T-helper 1 cell treated with Interleukin-12 subunit alpha and Interleukin-12 subunit beta and Interleukin-4 antibody, amounts not matched to agents 30 μg/mL and 1 μg/mL, for 36 hours (primary cell): ENCODE measurements at regions not wholly inside any gene's neighbourhood (a gene's known extent, or its start where the extent isn't known, plus 50 kb on each side); places are given as distances from the start of the nearest gene placed in this dataset.

ENCODE experiments used
- H3K27ac Mint-ChIP-seq: one replicate; pipeline ENCODE4 v1.8.0; 2021; ENCODE audit warnings: mild to moderate bottlenecking, mixed read lengths
- H3K27me3 Mint-ChIP-seq: one replicate; pipeline ENCODE4 v1.8.0; 2021; ENCODE audit warnings: low read depth, mixed read lengths
- H3K36me3 Mint-ChIP-seq: one replicate; pipeline ENCODE4 v1.8.0; 2021; ENCODE audit warnings: low read depth, mixed read lengths
- H3K4me1 Mint-ChIP-seq: one replicate; pipeline ENCODE4 v1.8.0; 2021; ENCODE audit warnings: low read depth, mixed read lengths
- H3K4me3 Mint-ChIP-seq: one replicate; pipeline ENCODE4 v1.8.0; 2021; ENCODE audit warnings: mild to moderate bottlenecking, moderate library complexity, mixed read lengths
- H3K9me3 Mint-ChIP-seq: one replicate; pipeline ENCODE4 v1.8.0; 2021; ENCODE audit warnings: mixed read lengths

DNA sequence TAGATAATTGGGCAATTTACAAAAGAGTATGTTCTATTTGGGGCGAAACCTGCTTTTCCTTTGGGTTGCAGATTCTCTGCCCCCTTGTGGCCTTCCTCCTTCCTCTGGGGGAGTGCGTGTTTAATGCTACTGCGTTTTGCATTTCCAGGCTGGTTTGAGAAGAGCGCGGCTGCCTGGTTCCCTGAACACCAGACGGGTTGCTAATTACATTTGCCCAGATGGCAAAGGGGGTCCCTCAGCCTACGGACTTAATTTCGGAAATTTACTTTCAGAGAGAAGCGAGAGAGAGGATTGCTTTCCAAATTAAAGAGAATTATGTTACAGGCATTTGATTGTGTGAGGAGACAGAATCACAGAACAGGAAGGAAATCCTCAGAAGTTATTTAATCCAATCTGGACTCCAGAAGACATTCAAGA, 91.9 kb upstream of the JAZF1 start:
- Mint-ChIP-seq H3K36me3 (no peaks in the 10 kb centered on the region), H3K4me1 (peaks cover 2% of the 10 kb centered on the region), H3K4me3 (no peak overlapping the region), H3K9me3 (peaks cover 9% of the 10 kb centered on the region), H3K27ac (no peak overlapping the region), H3K27me3 (peaks cover 27% of the 10 kb centered on the region)

DNA sequence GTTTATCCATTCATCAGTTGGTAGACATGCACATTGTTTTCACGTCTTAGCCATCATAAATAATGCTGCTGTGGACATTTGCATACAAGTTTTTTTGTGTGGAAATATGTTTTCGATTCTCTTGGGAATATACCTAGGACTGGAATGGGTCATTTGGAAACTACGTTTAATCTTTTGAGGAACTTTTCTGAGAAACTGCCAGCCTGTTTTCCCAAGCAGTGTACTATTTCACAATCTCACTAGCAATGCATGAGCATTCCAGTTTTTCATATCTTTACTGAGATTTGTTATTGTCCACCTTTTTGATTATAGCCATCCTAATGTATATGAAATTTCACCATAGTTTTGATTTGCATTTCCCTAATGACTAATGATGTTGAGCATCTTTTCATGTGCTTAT, 95.7 kb upstream of the JAZF1 start:
- Mint-ChIP-seq H3K27ac (no peak overlapping the region), H3K4me3 (no peak overlapping the region), H3K9me3 (peaks cover 9% of the 10 kb centered on the region), H3K36me3 (no peaks in the 10 kb centered on the region), H3K27me3 (peaks cover 16% of the 10 kb centered on the region), H3K4me1 (peaks cover 2% of the 10 kb centered on the region)

DNA sequence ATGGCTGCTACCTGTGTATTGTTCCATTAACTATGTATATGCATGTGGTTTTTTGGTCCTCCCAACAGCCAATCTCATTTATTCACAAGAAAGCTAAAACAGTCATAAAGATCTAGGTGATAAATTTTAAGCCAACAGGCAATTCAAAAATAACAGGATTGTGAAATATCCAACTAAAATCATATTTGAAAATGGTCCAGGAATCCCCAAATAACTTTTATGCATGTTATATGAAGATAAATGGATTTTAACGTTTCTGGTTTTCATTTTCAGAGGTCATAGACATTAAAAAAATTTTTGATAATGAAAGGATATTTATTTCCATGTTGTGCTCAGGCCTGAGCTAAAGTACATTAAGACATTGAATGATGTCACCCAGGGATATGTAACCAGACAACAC, 96.8 kb upstream of the JAZF1 start:
- Mint-ChIP-seq H3K36me3 (no peaks in the 10 kb centered on the region), H3K4me3 (no peak overlapping the region), H3K27me3 (peaks cover 9% of the 10 kb centered on the region), H3K27ac (no peak overlapping the region), H3K9me3 (peaks cover 7% of the 10 kb centered on the region), H3K4me1 (peaks cover 2% of the 10 kb centered on the region)

DNA sequence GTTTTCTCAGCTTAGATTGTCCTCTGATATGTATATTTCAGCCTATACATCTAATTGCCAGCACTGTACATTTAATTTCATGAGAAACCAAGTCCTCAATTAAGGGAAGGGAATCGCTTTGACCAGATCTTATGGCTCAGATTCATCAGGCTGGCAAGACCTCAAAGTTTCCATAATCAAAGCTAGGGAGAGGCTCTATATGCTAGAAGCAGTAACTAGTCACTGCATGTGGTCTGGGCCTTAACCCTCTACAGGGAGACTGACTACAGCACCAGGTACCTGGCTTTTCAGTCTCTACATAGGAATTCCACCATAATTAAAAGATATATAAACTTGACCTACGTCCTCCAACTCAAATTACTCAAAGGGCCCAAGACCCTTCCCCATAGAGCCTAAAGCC, 97.4 kb upstream of the JAZF1 start:
- Mint-ChIP-seq H3K36me3 (no peaks in the 10 kb centered on the region), H3K4me1 (no peaks in the 10 kb centered on the region), H3K9me3 (peaks cover 5% of the 10 kb centered on the region), H3K27ac (no peak overlapping the region), H3K27me3 (peaks cover 6% of the 10 kb centered on the region), H3K4me3 (no peak overlapping the region)

DNA sequence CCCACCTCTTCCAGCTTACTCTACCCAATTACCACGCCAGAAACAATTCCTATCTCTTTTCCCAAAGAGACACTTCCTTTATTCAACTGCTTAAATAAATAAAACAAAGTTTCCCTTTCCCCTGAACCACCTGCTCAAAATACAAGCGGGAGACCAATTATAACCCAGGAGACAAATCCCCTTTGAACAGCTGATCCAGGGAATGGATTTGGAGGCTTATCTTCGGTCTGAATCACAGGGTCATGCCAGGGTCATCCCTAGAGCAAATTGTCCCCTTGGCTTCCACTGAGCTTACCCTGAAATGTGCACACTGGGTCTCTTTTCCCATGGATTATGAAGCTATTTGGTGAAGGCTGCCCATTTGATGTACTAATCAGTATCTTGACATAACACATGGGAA, 99.9 kb upstream of the JAZF1 start:
- Mint-ChIP-seq H3K9me3 (no peaks in the 10 kb centered on the region), H3K27ac (no peak overlapping the region), H3K4me1 (no peaks in the 10 kb centered on the region), H3K27me3 (peaks cover 6% of the 10 kb centered on the region), H3K36me3 (no peaks in the 10 kb centered on the region), H3K4me3 (no peak overlapping the region)

DNA sequence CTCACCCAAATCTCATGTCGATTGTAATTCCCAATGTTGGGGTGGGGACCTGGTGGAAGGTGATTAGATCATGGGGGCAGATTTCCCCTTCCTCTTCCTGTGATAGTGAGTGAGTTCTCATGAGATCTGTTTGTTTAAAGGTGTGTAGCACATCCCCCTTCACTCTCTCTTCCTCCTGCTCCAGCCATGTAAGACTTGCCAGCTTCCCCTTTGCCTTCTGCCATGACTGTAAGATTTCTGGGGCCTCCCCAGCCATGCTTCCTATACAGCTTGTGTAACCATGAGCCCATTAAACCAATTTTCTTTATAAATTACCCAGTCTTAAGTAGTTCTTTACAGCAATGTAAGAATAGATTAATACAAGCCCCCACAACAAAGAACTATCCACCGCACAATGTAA, 109.9 kb upstream of the JAZF1 start:
- Mint-ChIP-seq H3K4me1 (no peaks in the 10 kb centered on the region), H3K4me3 (no peak overlapping the region), H3K9me3 (peaks cover 6% of the 10 kb centered on the region), H3K36me3 (no peaks in the 10 kb centered on the region), H3K27ac (no peak overlapping the region), H3K27me3 (peaks cover 31% of the 10 kb centered on the region)

DNA sequence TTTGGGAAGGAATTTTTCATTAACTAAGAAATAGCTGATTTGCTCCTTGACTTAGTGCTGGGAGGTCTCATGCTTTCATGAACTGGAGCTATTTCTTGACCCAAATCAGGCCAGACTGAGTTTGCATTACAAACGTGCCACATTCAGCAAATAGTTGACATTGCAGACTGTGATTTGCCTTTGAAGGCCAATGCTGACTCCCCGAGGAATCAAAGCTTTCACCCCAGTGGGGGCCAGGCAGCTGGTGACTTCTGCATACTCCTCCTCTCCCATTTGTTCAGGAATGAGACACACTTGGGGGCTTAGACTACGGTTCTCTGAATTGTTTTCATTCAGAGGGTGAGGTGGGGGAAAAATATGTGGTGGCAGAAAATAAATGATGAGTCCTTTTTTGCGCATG, 111.0 kb upstream of the JAZF1 start:
- peaks cover 39% of the 10 kb centered on the region for H3K27me3 Mint-ChIP-seq
- no peak overlapping the region for H3K27ac Mint-ChIP-seq
- no peaks in the 10 kb centered on the region for H3K4me1 Mint-ChIP-seq
- peaks cover 6% of the 10 kb centered on the region for H3K9me3 Mint-ChIP-seq
- no peaks in the 10 kb centered on the region for H3K36me3 Mint-ChIP-seq
- H3K4me3 Mint-ChIP-seq, result no peak overlapping the region

DNA sequence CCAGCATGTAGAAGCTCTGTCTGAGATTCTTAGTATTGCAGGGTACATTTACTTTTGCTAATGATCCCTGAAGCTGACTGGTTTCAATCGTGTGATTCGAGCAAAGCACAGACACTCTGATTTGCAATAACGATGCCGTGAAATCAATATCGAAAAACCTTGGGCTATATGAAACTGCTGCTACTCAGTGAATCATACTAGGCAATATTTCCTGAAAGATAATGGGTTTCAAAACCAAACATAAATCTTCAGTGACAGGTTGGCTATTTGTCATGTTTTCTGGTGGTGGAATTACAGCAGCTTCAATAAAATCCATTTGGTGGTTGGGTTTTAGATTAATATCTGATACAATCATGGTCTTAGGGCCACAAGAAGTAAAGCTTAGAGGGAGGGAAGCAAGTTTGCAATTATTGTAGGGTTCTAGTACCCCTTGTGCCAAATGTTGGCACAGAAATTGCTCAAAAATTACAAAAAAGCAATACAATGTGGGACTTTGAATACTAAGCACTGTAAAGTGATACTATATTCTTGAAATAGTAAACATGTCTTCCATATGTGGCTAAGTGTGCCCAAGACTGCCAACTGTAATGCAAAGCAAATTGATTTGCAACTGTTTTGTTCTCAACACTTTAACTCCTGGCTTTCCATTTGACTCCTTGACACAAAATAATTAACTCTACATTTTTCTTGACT, 112.4 kb upstream of the JAZF1 start:
- peaks cover 39% of the 10 kb centered on the region for H3K27me3 Mint-ChIP-seq
- peaks cover 6% of the 10 kb centered on the region for H3K9me3 Mint-ChIP-seq
- no peaks in the 10 kb centered on the region for H3K36me3 Mint-ChIP-seq
- H3K27ac Mint-ChIP-seq, result no peak overlapping the region
- no peaks in the 10 kb centered on the region for H3K4me1 Mint-ChIP-seq
- H3K4me3 Mint-ChIP-seq, result no peak overlapping the region

DNA sequence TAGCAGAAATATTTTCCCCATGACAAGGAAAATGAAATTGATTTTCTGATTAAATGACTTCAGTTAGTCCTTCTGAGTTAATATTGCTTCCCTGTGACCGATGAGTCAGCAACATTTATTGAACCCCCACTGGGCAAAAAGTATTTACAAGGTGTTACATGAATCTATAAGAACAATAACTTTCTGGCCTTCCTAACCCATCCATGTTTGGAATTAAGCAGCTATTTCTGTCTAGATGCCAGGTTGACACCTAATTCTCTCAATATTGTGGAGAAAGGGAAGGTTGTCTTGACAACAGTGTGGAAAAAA, 112.9 kb upstream of the JAZF1 start:
- H3K4me1 Mint-ChIP-seq, result no peaks in the 10 kb centered on the region
- no peak overlapping the region for H3K27ac Mint-ChIP-seq
- H3K36me3 Mint-ChIP-seq, result no peaks in the 10 kb centered on the region
- H3K27me3 Mint-ChIP-seq, result peaks cover 39% of the 10 kb centered on the region
- peaks cover 6% of the 10 kb centered on the region for H3K9me3 Mint-ChIP-seq
- no peak overlapping the region for H3K4me3 Mint-ChIP-seq

DNA sequence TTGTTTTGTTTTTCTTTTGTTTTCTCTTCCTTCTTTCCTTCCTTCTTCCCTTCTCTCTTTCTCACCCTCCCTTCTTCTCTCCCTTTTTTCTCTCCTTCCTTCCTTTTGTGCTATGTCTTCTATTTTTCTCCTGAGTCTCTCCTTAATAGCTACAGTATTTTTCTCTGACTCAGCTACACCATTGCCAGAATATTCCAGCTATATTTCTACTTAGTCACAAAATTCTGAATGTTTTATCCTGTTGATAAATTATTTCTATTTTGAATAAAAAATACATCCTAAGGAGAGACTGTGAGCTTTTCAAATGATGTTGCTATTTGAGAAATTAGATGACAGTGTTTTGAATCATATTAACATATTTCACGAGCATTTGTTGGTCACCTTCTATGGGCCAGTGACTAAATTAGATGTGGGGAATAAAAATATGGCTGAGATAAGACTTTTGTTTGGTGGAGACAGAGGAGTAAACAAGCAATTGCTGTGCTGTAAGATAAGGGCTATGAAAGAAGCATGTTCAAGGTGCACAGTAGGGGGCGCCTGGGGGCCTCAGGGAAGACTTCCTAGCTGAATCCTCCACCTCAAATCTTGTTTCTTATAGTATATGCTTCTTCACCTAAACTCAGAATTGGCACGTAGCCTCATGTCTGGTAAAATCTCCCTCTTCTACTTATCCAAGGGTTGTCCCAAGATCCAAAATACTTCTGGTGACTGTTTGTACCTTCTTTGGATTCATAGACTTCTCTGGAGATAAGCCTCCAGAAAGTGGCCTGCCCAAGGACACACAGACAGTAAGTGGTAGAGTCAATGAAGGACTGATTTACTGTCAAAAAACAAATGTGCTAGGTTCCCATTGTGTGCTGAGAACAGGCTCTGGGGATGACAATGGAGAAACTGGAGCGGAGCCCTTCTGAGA, 115.5 kb upstream of the CREB5 start:
- no peaks in the 10 kb centered on the region for H3K9me3 Mint-ChIP-seq
- H3K36me3 Mint-ChIP-seq, result no peaks in the 10 kb centered on the region
- no peaks in the 10 kb centered on the region for H3K4me1 Mint-ChIP-seq
- H3K27me3 Mint-ChIP-seq, result peaks cover 25% of the 10 kb centered on the region
- no peak overlapping the region for H3K27ac Mint-ChIP-seq
- no peak overlapping the region for H3K4me3 Mint-ChIP-seq

DNA sequence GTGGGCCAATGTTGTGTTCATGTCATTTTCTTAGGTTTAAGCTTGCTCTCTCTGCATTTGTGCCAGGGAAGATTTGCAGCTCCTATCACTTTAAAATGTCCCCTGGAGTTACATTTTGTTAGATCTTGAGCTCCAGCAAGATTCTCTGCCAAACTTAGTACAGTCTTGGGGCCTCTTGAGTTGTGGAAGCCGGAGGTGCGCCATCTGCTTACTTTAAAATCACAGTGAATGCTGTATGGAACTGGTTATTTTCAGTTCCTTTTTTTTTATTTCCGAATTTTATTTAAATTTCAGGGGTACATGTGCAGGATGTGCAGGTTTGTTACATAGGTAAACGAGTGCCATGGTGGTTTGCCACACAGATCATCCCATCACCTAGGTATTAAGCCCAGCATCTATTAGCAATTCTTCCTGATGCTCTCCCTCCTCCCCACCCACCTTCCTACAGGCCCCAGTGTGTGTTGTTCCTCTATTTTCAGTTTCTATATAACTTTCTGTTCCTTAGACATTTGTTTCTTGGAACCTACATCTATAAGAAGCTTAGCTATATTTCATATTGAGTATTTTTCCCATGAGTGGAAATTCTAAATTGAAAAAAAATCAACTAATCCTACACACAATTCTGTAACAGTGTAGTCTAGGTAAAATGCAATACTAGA, 114.4 kb upstream of the CREB5 start:
- H3K4me3 Mint-ChIP-seq, result no peak overlapping the region
- no peaks in the 10 kb centered on the region for H3K4me1 Mint-ChIP-seq
- H3K9me3 Mint-ChIP-seq, result no peaks in the 10 kb centered on the region
- peaks cover 18% of the 10 kb centered on the region for H3K27me3 Mint-ChIP-seq
- H3K36me3 Mint-ChIP-seq, result no peaks in the 10 kb centered on the region
- no peak overlapping the region for H3K27ac Mint-ChIP-seq

DNA sequence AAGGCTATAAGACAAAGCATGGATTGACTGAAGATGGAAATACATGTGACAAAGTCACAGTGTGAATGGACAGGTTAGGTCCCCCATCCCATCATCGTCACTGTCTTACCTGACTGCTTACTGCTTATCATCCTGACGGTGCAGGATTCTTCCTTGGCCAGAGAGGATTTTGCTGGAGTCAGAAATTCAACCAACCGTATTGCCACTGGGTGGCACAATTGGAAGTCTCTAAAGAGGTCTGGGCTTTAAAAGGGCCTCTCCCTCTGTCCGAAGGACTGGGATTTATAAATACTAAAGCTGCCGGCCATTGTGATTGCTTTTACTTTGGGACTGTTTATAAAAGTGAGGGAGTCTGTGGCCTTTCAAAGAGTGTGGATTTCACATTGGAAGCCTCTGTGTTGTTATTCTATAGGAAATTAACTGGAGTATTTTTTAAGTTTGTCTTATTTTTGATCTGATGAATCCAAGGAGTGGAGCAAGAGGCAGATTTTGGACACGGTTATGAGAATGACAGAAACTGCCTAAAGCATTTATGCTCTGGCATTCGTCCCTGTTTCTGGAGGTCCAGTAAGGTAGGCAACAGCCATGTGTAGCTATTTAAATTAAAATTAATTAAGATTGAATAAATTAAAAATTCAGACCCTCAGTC, 113.3 kb upstream of the CREB5 start:
- H3K27me3 Mint-ChIP-seq, result peaks cover 18% of the 10 kb centered on the region
- H3K36me3 Mint-ChIP-seq, result no peaks in the 10 kb centered on the region
- no peak overlapping the region for H3K27ac Mint-ChIP-seq
- no peak overlapping the region for H3K4me3 Mint-ChIP-seq
- H3K4me1 Mint-ChIP-seq, result no peaks in the 10 kb centered on the region
- no peaks in the 10 kb centered on the region for H3K9me3 Mint-ChIP-seq

DNA sequence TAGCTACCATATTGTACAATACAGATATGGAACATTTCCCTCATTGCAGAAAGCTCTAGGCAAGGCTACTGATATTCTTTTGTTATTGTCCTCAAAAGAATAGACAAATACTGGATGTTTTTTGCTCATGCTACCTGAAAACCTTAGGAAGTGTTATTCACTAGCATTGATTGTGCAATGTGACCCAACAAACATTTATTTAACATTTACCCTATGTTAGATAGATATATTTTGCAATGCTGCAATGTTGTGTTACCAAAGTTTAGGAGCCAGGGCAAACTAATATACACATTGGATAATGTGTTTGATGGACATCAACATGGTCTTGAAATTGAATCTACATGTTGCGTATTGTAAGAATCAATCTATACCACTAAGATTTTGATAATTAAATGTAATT, 112.8 kb upstream of the CREB5 start:
- Mint-ChIP-seq H3K27ac (no peak overlapping the region), H3K36me3 (no peaks in the 10 kb centered on the region), H3K9me3 (no peaks in the 10 kb centered on the region), H3K4me3 (no peak overlapping the region), H3K4me1 (no peaks in the 10 kb centered on the region), H3K27me3 (peaks cover 13% of the 10 kb centered on the region)

DNA sequence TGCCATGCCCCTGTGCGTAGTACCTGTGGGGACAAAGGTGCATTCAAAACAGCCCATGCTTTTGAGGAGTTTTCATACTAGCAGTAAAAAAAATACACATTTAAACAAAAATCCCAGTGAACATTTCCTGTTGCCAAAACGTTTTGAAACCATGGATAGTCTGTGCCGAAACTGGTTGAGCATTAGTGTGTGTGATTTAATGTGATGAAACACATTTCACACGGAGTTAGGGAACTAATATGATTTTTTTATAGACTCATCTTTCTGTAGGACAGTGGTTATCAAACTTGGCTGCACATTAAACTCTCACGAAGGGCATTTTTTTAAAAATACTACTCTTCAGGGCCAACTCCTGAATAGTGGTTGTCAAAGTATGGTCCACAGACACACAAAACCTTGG, 111.8 kb upstream of the CREB5 start:
- peaks cover 18% of the 10 kb centered on the region for H3K27me3 Mint-ChIP-seq
- no peak overlapping the region for H3K4me3 Mint-ChIP-seq
- no peaks in the 10 kb centered on the region for H3K9me3 Mint-ChIP-seq
- no peaks in the 10 kb centered on the region for H3K4me1 Mint-ChIP-seq
- no peak overlapping the region for H3K27ac Mint-ChIP-seq
- H3K36me3 Mint-ChIP-seq, result no peaks in the 10 kb centered on the region
